ENCODE measurements at regions not wholly inside any gene's neighbourhood (a gene's known extent, or its start where the extent isn't known, plus 50 kb on each side); places are given as distances from the start of the nearest gene placed in this dataset.

GRCh38 chr12:124428792-124429281, 133.9 kb downstream of the RFLNA start:
- Histone ChIP-seq H3K4me3 (ENCODE audit: insufficient read depth, low read depth, low read length) (no peak overlapping the region), H3K27ac (ENCODE audit: insufficient read depth, low read length) (peak overlapping the region; percentile 49), H2AFZ (replicated peaks; ENCODE audit: low read length, poor library complexity) (no peak overlapping the region), H3K18ac (ENCODE audit: low read depth, low read length) (0 out of 2 replicates have a peak overlapping the region, but pooled peaks have one; percentile 13), H2AK5ac (ENCODE audit: low read depth, low read length) (peak overlapping the region; percentile 25), H3K14ac (replicated peaks; ENCODE audit: low read depth, low read length) (peak overlapping the region; percentile 30; the same call in 1 of the 2 replicates), H3K27me3 (ENCODE audit: control insufficient read depth, insufficient read depth, low read length) (no peaks in the 10 kb centered on the region), H4K8ac (ENCODE audit: low read depth in 2 of 2, low read length in 2 of 2) (peak overlapping the region in 1 of 2 experiments; percentile 10; a peak in 2 of 4 replicates), H3K4me1 (ENCODE audit: control insufficient read depth, insufficient read depth, low read length) (peaks cover 18% of the 10 kb centered on the region), H3K23ac (ENCODE audit: low read depth, low read length) (peak overlapping the region; percentile 44; the same call in 1 of the 2 replicates), H3K4ac (ENCODE audit: low read depth, low read length) (peak overlapping the region; percentile 63), H4K5ac (ENCODE audit: low read depth, low read length) (0 out of 2 replicates have a peak overlapping the region, but pooled peaks have one; percentile 14), H2BK20ac (ENCODE audit: low read depth, low read length) (no peak overlapping the region), H3K4me2 (ENCODE audit: low read depth, low read length) (peak overlapping the region; percentile 10), H3K9me1 (ENCODE audit: insufficient read depth, low read length) (peaks cover 9% of the 10 kb centered on the region; the same call in 1 of the 2 replicates), H3K9ac (ENCODE audit: low read depth, low read length) (0 out of 2 replicates have a peak overlapping the region, but pooled peaks have one; percentile 8), H2AK9ac (replicated peaks; ENCODE audit: low read depth, low read length, poor library complexity) (peak overlapping the region; percentile 52), H3K9me3 (ENCODE audit: control insufficient read depth, insufficient read depth, low read length) (no peaks in the 10 kb centered on the region), H3K36me3 (ENCODE audit: control insufficient read depth, insufficient read depth, low read length) (peaks cover 39% of the 10 kb centered on the region), H3K79me1 (ENCODE audit: low read depth in 1 of 2, low read length in 2 of 2) (peaks cover 10 to 39% of the 10 kb centered on the region in 2 experiments; a peak in 3 of 4 replicates), H2BK15ac (ENCODE audit: low read depth, low read length) (no peak overlapping the region), H3K56ac (ENCODE audit: extremely low read depth, insufficient read depth, low read length) (no peak overlapping the region), H4K91ac (ENCODE audit: insufficient read depth, low read depth, low read length) (0 out of 2 replicates have a peak overlapping the region, but pooled peaks have one; percentile 26), H4K20me1 (ENCODE audit: insufficient read depth, low read length) (peaks cover 11% of the 10 kb centered on the region), H2BK5ac (ENCODE audit: low read depth, low read length, poor library complexity, severe bottlenecking) (peak overlapping the region; percentile 69), H2BK120ac (ENCODE audit: low read depth, low read length) (peak overlapping the region; percentile 37)
- CTCF ChIA-PET = interaction anchor here (0.6 kb wide), 1 partner anchor 563 kb away, joined by 4 read pairs; no protein-coding TSS in a partner anchor
- ATAC-seq (ENCODE audit: low read depth) = peak; percentile 36
- WGBS, 2 experiments (ENCODE audit: extremely low coverage in 2 of 2, insufficient read length in 1 of 2) = 20% methylated on average over 1 of the region's 13 CpGs; no CpG with 5 or more reads in 1 of the 2 experiments
- no TSS peak for BruUV-seq (replicated peaks)
- in situ Hi-C loops (cut with MboI; ENCODE audit: low sequenced_read_pairs) (no loop called here), dilution Hi-C loops (cut with HindIII; ENCODE audit: low sequenced_read_pairs, unreplicated experiment) (no loop called here), intact Hi-C loops (cut with micrococcal nuclease) (no loop called here)
- DNase-seq = peak; percentile 65
- POLR2A ChIA-PET (ENCODE audit: unreplicated experiment) = no interaction called here
- TF ChIP-seq MAFK (IDR thresholded peaks at IDR 0.05; ENCODE audit: low read depth, low read length) = no peak
- TF ChIP-seq SMC3 (IDR thresholded peaks at IDR 0.05; ENCODE audit: low read depth, low read length) = no peak
- no peak for TF ChIP-seq CHD1 (IDR thresholded peaks at IDR 0.05; ENCODE audit: low read depth, low read length)
- no peak for TF ChIP-seq POLR2A (IDR thresholded peaks at IDR 0.05; ENCODE audit: low read depth, low read length)
- 0 out of 2 replicates have a peak, but pooled peaks have one; percentile 1 for TF ChIP-seq RAD21 (IDR thresholded peaks at IDR 0.05; ENCODE audit: low read length)
- TF ChIP-seq FOS (IDR thresholded peaks at IDR 0.05; ENCODE audit: low read depth, low read length) = no peak
- no peak for TF ChIP-seq RFX5 (IDR thresholded peaks at IDR 0.05; ENCODE audit: low read depth, low read length)
- TF ChIP-seq ELK1 (IDR thresholded peaks at IDR 0.05; ENCODE audit: borderline replicate concordance, low read depth, low read length) = no peak
- no peak for TF ChIP-seq NFE2L2 (IDR thresholded peaks at IDR 0.05; ENCODE audit: low read depth, low read length)
- no peak for TF ChIP-seq RCOR1 (IDR thresholded peaks at IDR 0.05; ENCODE audit: insufficient replicate concordance, low read length)
- TF ChIP-seq CTCF (conservative IDR thresholded peaks at IDR 0.05; ENCODE audit: low read depth, low read length) = no peak
- peak; percentile 72 for TF ChIP-seq BHLHE40 (IDR thresholded peaks at IDR 0.05; ENCODE audit: low read depth, low read length)
- no peak for TF ChIP-seq MXI1 (IDR thresholded peaks at IDR 0.05; ENCODE audit: borderline replicate concordance, low read depth, low read length)
- no peak for TF ChIP-seq USF2 (IDR thresholded peaks at IDR 0.05; ENCODE audit: low read depth, low read length)
- peak; percentile 29; the same call in 1 of the 2 replicates for TF ChIP-seq MAZ (IDR thresholded peaks at IDR 0.05; ENCODE audit: borderline replicate concordance, low read depth, low read length)

Data from IMR-90 (cell line).